HepG2 (cell line): ENCODE measurements at regions not wholly inside any gene's neighbourhood (a gene's known extent, or its start where the extent isn't known, plus 50 kb on each side); places are given as distances from the start of the nearest gene placed in this dataset.

ENCODE experiments used
- ATAC-seq: fragments of 200-7000 bp; cut with Tn5 transposase; 3 replicates; pipeline ENCODE4 v1.9.1; 2020; ENCODE audit warnings: mild to moderate bottlenecking, moderate library complexity
- BruUV-seq: library from RNA; stranded (reverse); fragments of 400-500 nt; replicated peaks from 2 replicates; lab custom pipeline; 2021; lab: Mats Ljungman, UMichigan
- CTCF ChIA-PET: fragments of 300-600 bp; formaldehyde crosslinking; extraction: SDS; loops from one replicate; lab custom pipeline; 2021; ENCODE audit warnings: low total read pairs, inconsistent platforms, low intra/inter-chr PET ratio; lab: Yijun Ruan, JAX
- POLR2A ChIA-PET: fragments of 350-600 bp; sonication (Branson Sonifier 250); formaldehyde crosslinking; loops from one replicate; lab custom pipeline; 2020; ENCODE audit warnings: antibody characterized with exemption, inconsistent platforms; lab: Yijun Ruan, JAX
- DNase-seq: peaks from one replicate; pipeline ENCODE4 v3.0.0-alpha.2; 2015; ENCODE audit warnings: low spot score
- FAIRE-seq: peaks from 3 replicates; lab custom pipeline; 2011; peaks lifted over from hg19 to GRCh38; lab: Jason Lieb, UNC
- H2AFZ ChIP-seq: one replicate; pipeline ENCODE4 v1.6.1; 2011; ENCODE audit warnings: low read length, inconsistent platforms
- H3K27ac ChIP-seq: fragments of 300-600 bp; 3 replicates; pipeline ENCODE4 v1.8.0; 2011; ENCODE audit warnings: mixed run types, mild to moderate bottlenecking, mixed read lengths, low read length, inconsistent platforms; ENCODE audit not compliant: insufficient read depth; ENCODE audit errors: extremely low read length
- H3K27me3 ChIP-seq, 2 experiments: fragments of 200-600 bp in 1 of 2; 2 replicates in 1 of 2; 3 replicates in 1 of 2; pipeline versions ENCODE4 v1.6.0 to v1.8.0; 2011; ENCODE audit warnings: low read length in 2 of 2, mild to moderate bottlenecking in 2 of 2, moderate library complexity in 2 of 2, inconsistent platforms in 1 of 2; ENCODE audit not compliant: insufficient read depth in 2 of 2, control insufficient read depth in 1 of 2
- H3K36me3 ChIP-seq, 2 experiments: fragments of 200-600 bp in 1 of 2; replicated peaks in 1 of 2; 2 replicates in 1 of 2; 3 replicates in 1 of 2; pipeline versions ENCODE4 v1.5.1 to v1.8.0; 2011; ENCODE audit warnings: low read length in 2 of 2, inconsistent platforms in 1 of 2; ENCODE audit not compliant: insufficient read depth in 2 of 2, control insufficient read depth in 1 of 2
- H3K4me1 ChIP-seq: 2 replicates; pipeline ENCODE4 v1.5.1; 2012; ENCODE audit warnings: low read length, inconsistent platforms; ENCODE audit not compliant: insufficient read depth
- H3K4me2 ChIP-seq: 2 replicates; pipeline ENCODE4 v1.6.0; 2011; ENCODE audit warnings: low read depth, low read length, inconsistent platforms
- H3K4me3 ChIP-seq, 3 experiments: fragments of 200-600 bp in 1 of 3; sonication (generic), shearing (Covaris generic) in 1 of 3; replicated peaks in 1 of 3; 2 replicates each; pipeline ENCODE4 v1.5.1; 2011 to 2016; ENCODE audit warnings: low read length in 3 of 3, inconsistent platforms in 2 of 3, low read depth in 2 of 3, mild to moderate bottlenecking in 2 of 3, control low read depth in 1 of 3, mixed read lengths in 1 of 3; ENCODE audit not compliant: insufficient read depth in 1 of 3
- H3K79me2 ChIP-seq: one replicate; pipeline ENCODE4 v1.6.1; 2011; ENCODE audit warnings: low read length, inconsistent platforms; ENCODE audit not compliant: insufficient read depth
- H3K9ac ChIP-seq: 2 replicates; pipeline ENCODE4 v1.6.0; 2011; ENCODE audit warnings: mild to moderate bottlenecking, low read depth, low read length, inconsistent platforms; ENCODE audit not compliant: insufficient read depth
- H3K9me3 ChIP-seq: 2 replicates; pipeline ENCODE4 v1.5.1; 2012; ENCODE audit warnings: mild to moderate bottlenecking, low read length
- H4K20me1 ChIP-seq: 2 replicates; pipeline ENCODE4 v1.6.0; 2011; ENCODE audit warnings: inconsistent platforms, mild to moderate bottlenecking, low read length, moderate library complexity; ENCODE audit not compliant: insufficient read depth
- GTF3A ChIP-seq: sonication (generic); formaldehyde crosslinking; conservative IDR thresholded peaks from 2 replicates; pipeline ENCODE4 v1.4.0; 2020; ENCODE audit warnings: mild to moderate bottlenecking, missing genetic modification reagents
- RARG ChIP-seq: sonication (generic); formaldehyde crosslinking; IDR thresholded peaks from 2 replicates; pipeline ENCODE4 v1.4.0; 2020; ENCODE audit warnings: low read depth, mild to moderate bottlenecking, missing genetic modification reagents
- ZNF34 ChIP-seq: sonication (generic); formaldehyde crosslinking; IDR thresholded peaks from 2 replicates; pipeline ENCODE4 v1.4.0; 2020; ENCODE audit warnings: mild to moderate bottlenecking, missing genetic modification reagents, borderline replicate concordance
- ZNF615 ChIP-seq: sonication (generic); formaldehyde crosslinking; IDR thresholded peaks from 2 replicates; pipeline ENCODE4 v1.5.0; 2020; ENCODE audit warnings: mild to moderate bottlenecking, missing genetic modification reagents, borderline replicate concordance
- WGBS: methylation state at CpG from one replicate; pipeline ENCODE4 v1.1.6; 2017; ENCODE audit warnings: low lambda C conversion rate; 5-methylcytosine and 5-hydroxymethylcytosine counted together
- in situ Hi-C: cut with HindIII; loops from 2 replicates; pipeline ENCODE4 v1.10.0; 2017; ENCODE audit warnings: low pct_unique_long_range_greater_than_20kb; ENCODE audit not compliant: extremely low pct_ligation_motif_present
- intact Hi-C: fragments of 100-400 bp; cut with micrococcal nuclease; formaldehyde crosslinking; loops from one replicate; pipeline ENCODE4 v1.10.0; 2022; ENCODE audit not compliant: unreplicated experiment
- TF ChIP-seq, protein P1 (sequence below): sonication (generic); formaldehyde crosslinking; conservative IDR thresholded peaks from 2 replicates; pipeline ENCODE4 v1.5.0; 2020; ENCODE audit warnings: missing genetic modification reagents
- TF ChIP-seq, protein P2 (sequence below): sonication (generic); formaldehyde crosslinking; IDR thresholded peaks from 2 replicates; pipeline ENCODE4 v1.5.1; 2020; ENCODE audit warnings: missing genetic modification reagents, mild to moderate bottlenecking, borderline replicate concordance
- TF ChIP-seq, protein P3 (sequence below): sonication (generic); formaldehyde crosslinking; IDR thresholded peaks from 2 replicates; pipeline ENCODE4 v1.5.0; 2020; ENCODE audit warnings: missing genetic modification reagents

DNA sequence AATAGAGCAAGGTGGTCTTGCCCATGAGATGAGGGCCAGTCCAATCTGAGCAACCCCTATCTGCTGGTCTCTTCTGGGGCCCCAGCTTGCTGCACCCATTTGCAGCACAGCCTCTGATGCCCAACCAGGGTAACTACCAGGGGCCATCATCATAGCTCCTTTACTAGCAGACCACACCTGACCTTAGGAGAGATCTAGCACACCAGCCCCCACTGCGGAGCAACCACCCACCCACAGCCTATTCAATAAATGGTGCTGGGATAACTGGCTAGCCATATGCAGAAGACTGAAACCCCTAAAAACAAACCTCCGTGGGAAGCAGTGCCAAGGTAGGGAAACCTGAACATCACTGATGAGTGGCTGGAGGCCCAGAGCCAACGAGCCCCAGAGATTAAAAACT is 196.1 kb upstream of the RBBP8 start (continued):
- TF ChIP-seq, protein P1, sequence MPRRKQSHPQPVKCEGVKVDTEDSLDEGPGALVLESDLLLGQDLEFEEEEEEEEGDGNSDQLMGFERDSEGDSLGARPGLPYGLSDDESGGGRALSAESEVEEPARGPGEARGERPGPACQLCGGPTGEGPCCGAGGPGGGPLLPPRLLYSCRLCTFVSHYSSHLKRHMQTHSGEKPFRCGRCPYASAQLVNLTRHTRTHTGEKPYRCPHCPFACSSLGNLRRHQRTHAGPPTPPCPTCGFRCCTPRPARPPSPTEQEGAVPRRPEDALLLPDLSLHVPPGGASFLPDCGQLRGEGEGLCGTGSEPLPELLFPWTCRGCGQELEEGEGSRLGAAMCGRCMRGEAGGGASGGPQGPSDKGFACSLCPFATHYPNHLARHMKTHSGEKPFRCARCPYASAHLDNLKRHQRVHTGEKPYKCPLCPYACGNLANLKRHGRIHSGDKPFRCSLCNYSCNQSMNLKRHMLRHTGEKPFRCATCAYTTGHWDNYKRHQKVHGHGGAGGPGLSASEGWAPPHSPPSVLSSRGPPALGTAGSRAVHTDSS (CRISPR knock-in tag), result no peak
- TF ChIP-seq, protein P2, sequence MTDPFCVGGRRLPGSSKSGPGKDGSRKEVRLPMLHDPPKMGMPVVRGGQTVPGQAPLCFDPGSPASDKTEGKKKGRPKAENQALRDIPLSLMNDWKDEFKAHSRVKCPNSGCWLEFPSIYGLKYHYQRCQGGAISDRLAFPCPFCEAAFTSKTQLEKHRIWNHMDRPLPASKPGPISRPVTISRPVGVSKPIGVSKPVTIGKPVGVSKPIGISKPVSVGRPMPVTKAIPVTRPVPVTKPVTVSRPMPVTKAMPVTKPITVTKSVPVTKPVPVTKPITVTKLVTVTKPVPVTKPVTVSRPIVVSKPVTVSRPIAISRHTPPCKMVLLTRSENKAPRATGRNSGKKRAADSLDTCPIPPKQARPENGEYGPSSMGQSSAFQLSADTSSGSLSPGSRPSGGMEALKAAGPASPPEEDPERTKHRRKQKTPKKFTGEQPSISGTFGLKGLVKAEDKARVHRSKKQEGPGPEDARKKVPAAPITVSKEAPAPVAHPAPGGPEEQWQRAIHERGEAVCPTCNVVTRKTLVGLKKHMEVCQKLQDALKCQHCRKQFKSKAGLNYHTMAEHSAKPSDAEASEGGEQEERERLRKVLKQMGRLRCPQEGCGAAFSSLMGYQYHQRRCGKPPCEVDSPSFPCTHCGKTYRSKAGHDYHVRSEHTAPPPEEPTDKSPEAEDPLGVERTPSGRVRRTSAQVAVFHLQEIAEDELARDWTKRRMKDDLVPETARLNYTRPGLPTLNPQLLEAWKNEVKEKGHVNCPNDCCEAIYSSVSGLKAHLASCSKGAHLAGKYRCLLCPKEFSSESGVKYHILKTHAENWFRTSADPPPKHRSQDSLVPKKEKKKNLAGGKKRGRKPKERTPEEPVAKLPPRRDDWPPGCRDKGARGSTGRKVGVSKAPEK (CRISPR knock-in tag), result no peak
- TF ChIP-seq ZNF34 (CRISPR knock-in tag), result no peak
- TF ChIP-seq, protein P3, sequence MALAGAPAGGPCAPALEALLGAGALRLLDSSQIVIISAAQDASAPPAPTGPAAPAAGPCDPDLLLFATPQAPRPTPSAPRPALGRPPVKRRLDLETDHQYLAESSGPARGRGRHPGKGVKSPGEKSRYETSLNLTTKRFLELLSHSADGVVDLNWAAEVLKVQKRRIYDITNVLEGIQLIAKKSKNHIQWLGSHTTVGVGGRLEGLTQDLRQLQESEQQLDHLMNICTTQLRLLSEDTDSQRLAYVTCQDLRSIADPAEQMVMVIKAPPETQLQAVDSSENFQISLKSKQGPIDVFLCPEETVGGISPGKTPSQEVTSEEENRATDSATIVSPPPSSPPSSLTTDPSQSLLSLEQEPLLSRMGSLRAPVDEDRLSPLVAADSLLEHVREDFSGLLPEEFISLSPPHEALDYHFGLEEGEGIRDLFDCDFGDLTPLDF (CRISPR knock-in tag), result no peak
- no peak for TF ChIP-seq RARG (CRISPR knock-in tag)

DNA sequence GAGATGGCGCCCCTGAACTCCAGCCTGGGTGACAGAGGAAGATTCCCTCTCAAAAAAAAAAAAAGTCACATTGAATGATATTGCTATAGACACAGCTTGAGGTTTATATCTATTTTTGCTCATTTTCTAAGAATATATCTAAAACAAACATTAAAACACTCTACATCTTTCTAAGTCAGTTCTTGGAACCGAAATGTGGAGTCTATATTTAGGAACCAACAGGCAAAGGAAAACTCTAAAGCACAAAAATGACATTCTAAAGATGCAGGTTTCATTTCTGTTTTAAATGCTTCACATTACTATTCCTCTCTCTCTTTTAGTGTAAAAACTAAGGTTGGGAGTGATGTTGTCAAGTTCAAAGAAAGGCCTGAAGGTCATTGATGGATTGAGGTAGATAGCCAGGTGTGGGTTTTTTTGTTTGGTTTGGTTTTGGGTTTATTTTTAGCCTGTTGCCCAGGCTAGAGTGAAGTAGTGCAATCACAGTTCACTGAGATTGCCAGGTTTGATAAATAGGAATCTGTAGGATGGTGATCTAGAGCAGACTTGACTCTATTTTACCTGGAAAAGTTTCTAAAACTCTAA is 194.0 kb upstream of the RBBP8 start:
- H3K36me3 ChIP-seq, result no peaks in the 10 kb centered on the region
- in situ Hi-C loops (no loop called here), intact Hi-C loops (no loop called here)
- H2AFZ ChIP-seq, result no peak overlapping the region
- no peak overlapping the region for H3K9ac ChIP-seq
- ATAC-seq (no peak), DNase-seq (no peak), FAIRE-seq (no peak)
- POLR2A ChIA-PET, result no interaction called here
- H3K79me2 ChIP-seq, result no peaks in the 10 kb centered on the region
- TF ChIP-seq ZNF615 (CRISPR knock-in tag) (no peak), GTF3A (no peak)
- H3K27me3 ChIP-seq, result no peaks in the 10 kb centered on the region; a peak in 1 of 5 replicates
- 19% methylated on average over 2 of the region's 2 CpGs for WGBS
- CTCF ChIA-PET, result no interaction called here
- no TSS peak for BruUV-seq
- H3K9me3 ChIP-seq, result no peaks in the 10 kb centered on the region
- no peaks in the 10 kb centered on the region for H4K20me1 ChIP-seq
- H3K27ac ChIP-seq, result no peak overlapping the region
- H3K4me2 ChIP-seq, result no peak overlapping the region
- H3K4me1 ChIP-seq, result no peaks in the 10 kb centered on the region
- H3K4me3 ChIP-seq, result no peak overlapping the region
